Activated CD8-positive, alpha-beta memory T cell treated with anti-CD3 and anti-CD28 coated beads for 36 hours (primary cell): ENCODE measurements at regions not wholly inside any gene's neighbourhood (a gene's known extent, or its start where the extent isn't known, plus 50 kb on each side); places are given as distances from the start of the nearest gene placed in this dataset.

Source experiments
- CTCF ChIA-PET: fragments of 350-600 bp; sonication (Branson Sonifier 250); formaldehyde crosslinking; loops from one replicate; lab custom pipeline; 2021; ENCODE audit warnings: antibody characterized with exemption; lab: Charles Lee
- POLR2A ChIA-PET: fragments of 350-600 bp; sonication (Branson Sonifier 250); formaldehyde crosslinking; loops from one replicate; lab custom pipeline; 2021; ENCODE audit warnings: antibody characterized with exemption; lab: Charles Lee

DNA sequence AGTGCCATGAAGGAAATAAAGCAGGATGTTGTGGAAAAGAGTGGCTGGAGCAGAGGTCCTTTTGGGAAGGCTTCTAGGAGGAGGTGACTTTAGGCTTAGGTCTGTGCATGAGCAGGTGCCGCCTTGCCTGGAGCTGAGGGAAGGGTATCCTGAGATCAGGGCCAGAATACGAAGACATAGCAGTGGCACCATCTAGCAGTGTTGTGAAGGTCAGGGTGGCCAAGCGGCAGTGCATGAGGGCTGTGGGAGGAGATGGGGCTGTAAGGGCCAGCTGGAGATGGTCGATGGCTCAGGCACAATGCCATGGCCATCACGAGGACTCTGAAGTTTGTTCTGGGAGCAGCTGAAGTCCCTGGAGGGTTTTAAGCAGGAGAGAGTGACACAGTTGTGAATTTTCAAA, 219.5 kb downstream of the PTPRU start:
- CTCF ChIA-PET = no interaction called here
- POLR2A ChIA-PET = no interaction called here

DNA sequence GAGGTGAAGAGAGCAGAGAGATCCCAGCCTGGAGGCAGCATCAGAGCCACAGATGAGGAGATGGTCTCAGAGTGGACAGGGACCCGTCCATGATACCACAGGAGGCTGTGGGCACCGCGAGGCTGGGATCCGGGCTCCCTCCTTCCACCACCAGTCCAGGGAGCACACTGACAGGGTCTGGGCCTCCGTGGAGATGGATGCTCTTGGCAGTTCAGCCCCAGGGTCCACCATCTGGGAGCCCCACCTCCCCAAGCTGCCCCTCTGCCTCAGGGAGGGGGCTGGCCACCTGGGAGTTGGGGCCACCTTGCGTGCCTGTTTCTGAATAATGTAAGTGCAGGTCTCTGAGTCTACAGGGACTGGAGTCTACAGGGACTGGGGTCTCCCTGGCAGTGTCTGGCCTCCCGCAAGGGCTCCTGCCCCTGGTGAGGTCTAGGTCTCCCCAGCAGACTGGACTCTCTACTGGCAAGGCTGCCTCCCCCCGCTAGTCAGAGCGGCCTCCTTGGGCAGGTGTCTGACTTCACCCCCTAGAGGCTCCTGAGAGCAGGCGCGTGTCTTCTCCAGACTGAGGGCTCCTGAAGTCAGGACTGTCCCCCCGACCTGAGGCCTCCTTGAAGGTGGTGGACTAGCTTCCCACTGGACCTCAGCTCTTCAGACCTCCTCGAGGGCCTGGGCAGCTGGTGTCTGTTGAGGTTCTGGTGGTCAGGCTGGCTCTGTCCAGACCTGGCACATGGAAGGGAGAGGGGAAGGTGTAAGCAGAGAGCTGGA, 218.5 kb downstream of the PTPRU start:
- ChIA-PET POLR2A (no interaction called here), CTCF (no interaction called here)

DNA sequence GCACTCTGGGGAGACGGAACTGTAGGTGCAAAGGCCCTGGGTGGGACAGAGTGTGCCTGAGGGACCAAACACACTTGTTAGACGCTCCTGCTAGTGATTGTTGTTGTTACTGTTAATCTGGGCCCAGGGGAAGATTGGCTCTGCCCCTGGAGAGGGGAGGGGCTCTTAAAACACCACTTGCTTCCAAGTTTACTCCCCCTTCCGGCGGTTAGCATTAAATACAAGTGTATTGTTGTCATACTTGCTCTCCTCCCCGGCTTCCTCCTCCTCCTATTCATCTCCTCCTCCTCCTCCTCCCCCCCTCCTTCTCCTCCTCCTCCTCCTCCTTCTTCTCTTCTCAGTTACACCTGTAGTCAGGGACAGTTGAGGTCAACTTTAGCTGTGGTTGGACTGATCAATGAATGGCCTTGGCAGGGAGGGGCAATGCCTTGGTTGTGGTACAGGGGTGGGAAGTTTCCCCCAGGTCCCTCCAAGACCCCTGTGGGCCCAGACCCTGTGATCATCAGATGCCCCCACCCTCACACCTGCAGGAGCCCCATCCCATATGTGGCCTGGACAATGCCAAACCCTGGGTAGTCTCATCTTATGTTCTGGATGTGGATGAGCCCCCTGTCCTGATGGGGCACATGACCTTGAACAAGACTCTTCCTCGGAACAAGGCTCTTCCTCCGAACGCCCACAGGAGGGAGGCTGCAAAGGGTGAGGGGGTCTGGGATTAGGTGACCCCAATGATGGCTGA, 217.3 kb downstream of the PTPRU start:
- POLR2A ChIA-PET = no interaction called here
- CTCF ChIA-PET = no interaction called here

DNA sequence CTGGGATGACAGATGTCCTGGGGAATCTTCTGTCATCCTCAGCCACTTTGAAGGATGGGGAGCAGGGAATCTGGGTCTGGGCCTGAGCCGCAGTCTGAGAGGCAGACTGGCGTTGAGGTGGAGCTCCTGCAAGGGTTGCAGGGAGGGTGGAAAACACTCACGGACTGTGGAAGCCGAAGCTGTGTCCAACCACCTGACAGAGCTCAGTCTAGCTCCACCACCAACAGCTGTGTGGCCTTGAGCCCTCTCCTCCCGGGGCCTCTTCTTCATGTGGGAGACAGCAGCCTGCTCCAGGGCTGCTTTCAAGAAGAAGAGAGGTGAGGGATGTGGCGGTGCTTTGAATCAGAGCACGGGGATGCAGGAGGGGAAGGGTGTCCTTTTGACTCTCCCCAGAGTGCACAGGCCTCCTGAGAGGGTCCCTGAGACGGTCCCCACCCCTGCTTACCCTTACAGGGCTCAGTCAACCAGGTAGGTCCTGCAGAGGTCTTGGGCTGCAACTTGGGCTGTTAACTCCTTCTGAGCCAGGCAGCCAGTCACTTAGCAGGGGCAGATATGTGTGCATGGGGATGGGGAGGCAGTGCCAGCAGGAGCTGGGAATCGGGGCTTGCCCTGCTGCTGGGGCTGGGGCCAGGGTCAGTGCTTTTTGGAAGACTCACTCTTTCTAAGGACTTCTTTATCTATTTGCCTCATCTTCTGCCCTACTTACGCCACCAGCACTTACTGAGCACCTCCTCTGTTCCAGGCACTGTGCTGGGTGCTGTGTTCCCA, 216.3 kb downstream of the PTPRU start:
- POLR2A ChIA-PET = no interaction called here
- CTCF ChIA-PET = no interaction called here

DNA sequence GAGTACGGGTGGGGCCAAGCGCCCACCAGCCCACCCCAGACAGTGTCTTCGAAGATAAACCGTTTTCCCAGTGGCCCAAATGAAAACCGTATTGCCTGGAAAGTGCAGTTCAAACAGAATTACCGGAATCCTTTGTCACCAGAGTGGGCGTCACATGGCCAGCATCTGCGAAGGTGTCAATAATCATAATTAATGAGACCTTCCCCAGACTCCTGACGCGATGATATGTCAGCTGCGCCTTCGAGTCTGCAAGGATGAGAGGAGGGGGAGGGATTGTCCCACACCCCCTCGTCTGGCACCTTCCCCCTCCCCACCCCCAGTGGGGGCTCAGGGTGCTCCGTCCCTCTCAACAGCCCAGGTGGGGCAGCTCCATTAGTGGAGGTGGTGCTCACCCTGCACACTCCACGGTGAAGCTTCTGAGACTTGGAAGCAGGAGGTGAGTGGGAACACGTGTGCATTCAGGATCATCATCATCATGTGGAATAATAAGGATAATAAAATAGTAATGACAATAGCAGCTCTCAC, 215.1 kb downstream of the PTPRU start:
- CTCF ChIA-PET = no interaction called here
- POLR2A ChIA-PET = no interaction called here

DNA sequence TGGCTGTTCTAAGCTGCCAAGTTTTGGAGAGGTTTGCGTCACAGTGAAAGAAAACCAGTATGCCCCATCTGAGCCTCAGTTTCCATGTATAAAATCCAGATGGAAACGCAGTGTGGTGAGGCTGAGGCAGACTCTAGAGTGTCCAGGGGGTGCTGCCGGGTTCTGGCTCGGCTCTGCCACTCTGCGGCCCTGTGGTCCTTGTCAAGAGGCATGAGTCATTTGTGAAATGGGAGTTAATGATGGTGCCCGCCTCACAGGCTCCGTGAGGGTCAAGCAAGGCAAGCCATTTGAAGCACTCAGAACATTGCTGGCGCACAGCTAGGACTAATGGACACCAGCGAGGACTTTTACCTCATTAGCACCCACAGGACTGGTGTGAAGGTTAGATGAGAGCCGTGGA, 214.3 kb downstream of the PTPRU start:
- CTCF ChIA-PET = no interaction called here
- POLR2A ChIA-PET = no interaction called here

DNA sequence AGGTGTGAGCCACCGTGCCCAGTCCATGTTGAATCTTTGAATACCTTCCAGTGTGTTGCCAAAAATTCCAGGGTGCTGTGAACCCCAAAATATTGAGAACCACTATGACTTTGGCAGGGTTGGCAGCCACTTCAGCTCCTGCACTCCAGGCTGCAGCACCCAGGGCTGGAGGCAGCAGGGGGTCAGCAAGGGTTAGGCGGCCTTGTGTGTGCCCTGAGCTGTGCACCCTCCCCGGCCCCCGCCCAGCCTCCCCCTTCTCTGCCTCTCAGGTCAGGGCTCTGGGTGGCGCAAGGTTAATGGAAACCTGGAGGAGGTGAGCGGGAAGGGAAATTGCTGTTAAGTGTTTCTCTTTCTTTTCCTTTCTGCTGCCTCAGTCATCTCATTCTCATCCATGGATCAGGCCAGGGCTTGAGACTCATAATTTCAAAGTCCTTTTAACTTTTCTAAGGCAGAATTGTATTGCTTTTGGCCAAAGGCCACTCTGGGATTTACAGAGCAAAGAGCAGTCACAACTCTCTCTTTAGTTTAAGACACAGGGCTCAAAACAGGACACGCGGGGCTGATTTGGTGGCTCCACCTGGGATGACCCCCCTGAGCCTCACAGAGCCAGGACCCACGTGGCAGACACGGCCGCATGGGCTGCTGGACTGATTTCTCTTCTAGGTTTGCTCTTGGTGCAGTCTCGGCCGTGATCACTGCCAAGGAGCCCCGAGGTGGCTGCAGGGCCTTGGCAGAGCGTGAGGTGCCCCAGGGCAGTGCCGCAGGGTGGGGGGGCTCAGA, 212.3 kb downstream of the PTPRU start:
- ChIA-PET POLR2A (no interaction called here), CTCF (no interaction called here)

DNA sequence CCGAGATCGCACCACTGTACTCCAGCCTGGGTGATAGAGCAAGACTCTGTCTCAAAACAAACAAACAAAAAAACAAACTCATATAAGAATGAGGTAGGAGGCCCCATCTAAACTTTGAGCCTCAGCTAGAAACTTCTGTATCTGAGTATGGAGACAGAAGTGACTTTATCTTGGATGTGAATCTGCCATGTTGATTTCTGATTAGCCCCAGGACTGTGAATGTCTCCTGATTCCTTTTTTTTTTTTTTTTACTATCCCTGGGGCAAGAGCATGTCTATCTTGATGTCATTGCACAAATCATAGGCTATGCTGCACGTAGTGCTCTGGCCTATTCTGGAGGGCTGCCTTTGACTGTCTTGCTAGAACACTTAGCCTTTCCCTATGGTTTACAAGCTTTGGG, 211.0 kb downstream of the PTPRU start:
- ChIA-PET CTCF (no interaction called here), POLR2A (no interaction called here)

DNA sequence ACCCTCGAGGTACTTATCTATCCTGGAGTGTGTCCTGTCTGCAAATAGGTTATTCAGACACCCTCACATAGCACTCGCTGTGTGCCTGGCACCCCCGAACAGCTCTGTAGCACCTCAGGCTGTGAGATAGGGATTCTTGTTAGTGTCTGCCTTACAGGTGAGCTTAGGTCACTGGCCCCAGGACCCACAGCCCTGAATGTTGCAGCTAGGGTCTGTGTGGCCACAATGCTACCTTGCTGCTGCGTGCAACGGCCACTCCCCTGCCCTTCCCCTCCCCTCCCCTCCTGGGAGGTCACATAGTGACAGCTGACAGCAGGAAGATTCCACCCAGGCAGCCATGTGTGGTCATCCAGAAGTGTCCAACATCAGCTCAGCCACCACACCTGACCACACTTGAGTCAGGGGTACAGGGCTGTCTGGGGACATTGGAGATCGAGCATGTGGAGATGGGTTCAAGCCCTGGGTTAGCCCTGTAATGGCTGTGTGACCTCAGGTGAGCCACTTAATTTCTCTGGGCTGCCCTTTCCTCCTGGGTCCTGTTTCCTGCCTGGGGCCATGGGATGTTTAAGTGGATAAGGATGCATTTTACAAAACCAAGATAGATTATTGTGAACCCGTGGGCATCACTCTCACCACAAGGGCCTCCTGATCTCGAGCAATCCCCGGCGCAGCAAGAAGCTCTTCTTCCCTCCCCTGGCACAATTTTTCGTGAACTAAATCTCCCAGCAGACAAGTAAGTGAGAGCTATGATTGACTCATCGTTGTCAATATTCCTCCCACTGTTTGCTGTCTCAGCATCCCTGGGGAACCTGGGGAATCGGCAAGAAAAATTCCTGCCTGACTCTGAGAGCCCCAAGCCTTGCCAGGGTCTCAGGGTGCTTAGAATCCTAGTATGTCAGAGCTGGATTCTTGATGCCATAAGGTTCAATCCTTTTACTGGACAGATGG, 208.7 kb downstream of the PTPRU start:
- POLR2A ChIA-PET = no interaction called here
- CTCF ChIA-PET = no interaction called here

DNA sequence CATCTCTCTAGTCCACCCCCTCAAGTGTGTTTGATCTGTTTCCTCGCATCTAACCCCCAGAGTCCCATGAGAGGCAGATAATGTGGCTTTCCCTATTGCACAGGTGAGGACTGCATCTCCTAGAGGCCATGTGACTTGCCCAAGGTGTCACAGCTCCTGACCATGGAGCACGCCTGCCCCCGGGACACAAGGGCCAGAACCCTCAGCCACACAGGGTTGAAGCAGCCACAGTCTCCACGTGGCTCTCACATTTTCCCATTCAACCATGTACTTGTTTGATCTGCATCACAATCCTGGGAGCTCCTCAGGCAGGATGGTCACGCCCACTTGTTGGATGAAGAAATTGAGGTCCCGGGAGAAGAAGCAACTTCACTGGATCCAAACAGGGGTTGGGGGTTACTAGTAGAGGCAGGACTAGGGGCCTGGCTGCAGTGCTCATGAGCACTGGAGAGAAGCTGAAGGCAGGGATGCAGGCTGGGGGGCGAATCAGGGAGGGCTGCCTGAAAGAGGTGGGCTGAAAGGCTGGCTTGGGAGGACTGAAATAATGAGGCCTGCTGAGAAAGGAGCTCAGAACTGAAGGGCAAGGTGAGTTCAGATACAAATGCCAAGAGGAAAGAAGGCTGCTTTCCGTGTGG, 207.9 kb downstream of the PTPRU start:
- ChIA-PET POLR2A (no interaction called here), CTCF (no interaction called here)

DNA sequence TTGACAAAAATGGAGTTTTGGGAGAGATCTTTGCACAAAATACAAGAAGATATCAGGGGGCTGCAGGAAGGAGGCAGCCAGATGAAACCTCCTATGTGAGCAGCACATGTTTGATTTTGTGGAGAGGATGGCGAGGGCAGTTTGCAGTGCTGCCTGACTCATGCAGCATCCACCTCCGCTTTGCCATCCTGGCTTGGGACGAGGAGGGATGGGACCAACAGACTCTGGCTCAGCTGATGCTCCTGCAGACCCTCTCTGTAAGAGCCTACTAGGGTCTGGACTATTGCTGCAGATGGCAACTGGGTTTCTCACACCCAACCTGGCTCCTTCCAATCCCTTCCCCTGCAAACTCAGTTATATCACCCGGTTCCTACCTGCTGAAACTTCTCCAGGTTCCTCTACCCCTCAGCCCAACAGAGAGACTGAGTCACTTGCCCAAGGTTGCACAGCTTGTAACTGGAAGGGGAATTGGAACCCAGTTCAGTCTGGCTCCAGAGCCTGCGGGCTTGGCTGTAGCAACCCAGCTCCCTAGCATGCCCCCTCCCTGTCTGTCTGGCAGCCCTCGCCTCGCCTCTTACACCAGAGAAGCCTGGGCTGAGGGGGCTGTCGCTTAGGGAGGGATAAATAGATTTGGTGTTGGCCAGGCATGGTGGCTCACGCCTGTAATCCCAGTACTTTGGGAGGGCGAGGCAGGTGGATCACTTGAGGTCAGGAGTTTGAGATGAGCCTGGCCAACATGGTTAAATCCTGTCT, 205.8 kb downstream of the PTPRU start:
- CTCF ChIA-PET = no interaction called here
- POLR2A ChIA-PET = no interaction called here

DNA sequence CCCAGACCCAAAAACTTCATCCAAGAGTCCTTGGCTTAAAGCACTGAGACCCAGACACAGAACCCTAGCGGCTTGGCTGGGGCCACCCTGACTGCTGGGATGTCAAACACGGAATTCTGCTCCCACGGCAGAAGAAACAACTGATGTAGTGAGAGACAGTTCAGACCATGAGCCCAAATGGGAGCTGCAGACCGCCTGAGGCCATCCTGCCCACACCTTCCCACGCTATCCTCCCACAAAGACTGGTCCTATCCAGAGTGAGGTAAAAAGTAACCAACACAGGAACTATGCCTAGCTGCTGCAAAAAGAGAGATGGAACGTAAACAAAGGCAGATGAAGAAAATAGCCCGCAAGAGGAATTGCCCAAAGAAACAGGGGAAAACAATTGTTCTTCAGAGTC, 203.3 kb downstream of the PTPRU start:
- CTCF ChIA-PET = no interaction called here
- POLR2A ChIA-PET = no interaction called here

DNA sequence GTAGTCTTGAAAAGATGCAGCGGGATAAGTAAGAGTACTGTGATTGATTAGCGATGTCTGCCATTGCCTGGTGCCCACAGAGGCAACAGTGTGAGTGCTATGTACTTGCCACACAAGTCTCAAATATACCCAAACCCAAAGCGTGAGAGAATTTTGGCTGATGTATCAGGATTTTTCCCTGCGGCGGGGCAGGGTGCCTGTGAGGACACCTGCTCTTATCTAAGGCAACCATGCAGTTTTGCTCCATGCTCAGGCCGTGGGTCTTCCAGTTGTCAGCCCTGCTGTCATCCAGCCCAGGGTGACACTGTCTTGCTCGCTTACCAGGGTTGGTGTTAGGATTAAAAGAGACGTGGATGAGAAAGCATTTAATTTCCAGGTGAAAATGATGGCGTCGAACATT, 202.7 kb downstream of the PTPRU start:
- CTCF ChIA-PET = no interaction called here

DNA sequence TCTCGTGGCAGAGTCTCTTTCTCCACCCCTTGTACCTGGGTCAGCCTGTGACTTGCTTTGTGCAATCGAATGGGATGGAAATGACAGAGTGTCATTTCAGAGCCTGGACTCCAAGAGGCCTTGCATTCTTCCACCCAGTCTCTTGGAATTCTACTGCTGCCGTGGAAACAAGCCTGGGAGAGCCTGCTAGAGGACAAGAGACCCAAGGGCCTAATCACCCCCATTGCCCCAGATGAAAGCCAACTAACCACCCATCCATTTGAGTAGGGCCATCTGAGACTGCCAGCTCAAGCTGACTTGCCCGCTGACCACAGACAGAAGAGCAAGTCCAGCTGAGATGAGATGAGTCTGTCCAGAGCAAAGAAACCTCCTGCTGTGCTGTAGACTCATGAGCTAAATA, 201.6 kb downstream of the PTPRU start:
- CTCF ChIA-PET = no interaction called here

More for the DNA sequence above, 202.7 kb downstream of the PTPRU start:
- POLR2A ChIA-PET = no interaction called here

DNA sequence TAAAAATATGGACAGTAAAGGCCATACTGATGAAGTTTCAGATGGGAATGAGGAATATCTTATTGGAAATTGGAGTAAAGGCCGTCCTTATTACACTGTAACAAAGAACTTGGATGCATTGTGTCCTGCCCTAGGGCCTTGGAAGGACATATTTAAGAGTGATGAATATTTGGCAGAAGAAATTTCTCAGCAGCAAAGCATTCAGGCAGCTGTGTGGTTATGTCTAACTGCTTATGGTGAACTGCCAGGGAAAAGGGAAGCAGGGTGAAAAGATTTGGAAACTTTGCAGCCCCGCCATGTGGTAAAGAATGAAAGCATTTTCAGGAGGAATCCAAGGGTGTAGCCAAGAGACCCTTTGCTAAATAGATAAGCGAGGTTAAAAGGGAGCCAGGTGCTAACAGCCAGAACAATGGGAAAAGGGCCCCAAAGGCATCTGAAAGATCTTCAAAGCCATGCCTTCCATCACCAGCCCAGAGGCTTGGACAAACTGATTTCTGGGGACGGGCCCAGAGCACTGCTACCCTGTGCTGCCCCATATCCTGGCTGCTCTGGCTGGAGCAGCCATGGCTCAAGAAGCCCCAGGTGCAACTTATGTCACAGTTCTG, 200.0 kb downstream of the PTPRU start:
- ChIA-PET CTCF (no interaction called here), POLR2A (no interaction called here)

More for the DNA sequence above, 201.6 kb downstream of the PTPRU start:
- POLR2A ChIA-PET = no interaction called here

DNA sequence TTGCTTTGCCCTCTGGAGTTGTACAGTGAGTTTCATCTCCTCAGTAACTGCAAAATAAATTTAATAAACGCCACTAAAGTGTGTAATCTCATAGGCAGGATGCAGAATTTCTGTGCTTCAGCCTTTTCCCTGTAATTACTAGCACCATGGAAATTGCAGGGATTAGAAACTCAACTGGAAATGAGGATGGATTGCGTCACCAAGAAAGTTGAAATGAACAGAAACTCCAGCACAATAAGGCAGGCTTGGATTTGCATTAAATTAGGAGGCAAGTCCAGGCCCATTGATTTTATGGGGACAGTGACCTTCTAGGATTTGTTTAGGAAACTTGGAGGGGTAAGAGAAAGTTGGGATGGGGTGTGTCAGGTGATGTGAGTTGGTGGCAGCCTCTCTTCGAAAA, 197.5 kb downstream of the PTPRU start:
- POLR2A ChIA-PET = no interaction called here
- CTCF ChIA-PET = no interaction called here

DNA sequence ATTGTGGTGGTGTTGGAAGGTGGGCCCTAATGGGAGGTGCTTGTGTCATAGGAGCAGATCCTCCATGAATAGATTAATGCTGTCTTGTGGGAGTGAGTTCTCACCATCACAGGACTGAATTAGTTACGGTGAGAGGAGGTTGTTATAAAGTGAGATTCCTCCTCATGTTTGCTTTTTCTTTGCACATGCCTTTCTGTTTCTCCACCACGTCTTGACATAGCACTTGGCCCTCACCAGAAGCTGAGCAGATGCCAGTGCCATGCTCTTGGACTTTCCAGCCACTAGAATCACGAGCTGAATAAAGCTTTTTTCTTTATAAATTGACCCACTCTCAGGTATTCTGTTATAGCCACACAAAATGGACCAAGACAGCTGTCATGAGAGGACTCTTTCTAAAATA, 194.8 kb downstream of the PTPRU start:
- POLR2A ChIA-PET = no interaction called here
- CTCF ChIA-PET = no interaction called here
